ENCODE measurements at regions not wholly inside any gene's neighbourhood (a gene's known extent, or its start where the extent isn't known, plus 50 kb on each side); places are given as distances from the start of the nearest gene placed in this dataset.

GRCh38 chr7:81534996-81535395, 234.9 kb downstream of the HGF start:
- H3K4me3 ChIP-seq (replicated peaks in 1 of 3; ENCODE audit: insufficient read depth in 1 of 3, low read depth in 2 of 3, low read length in 3 of 3) = no peak overlapping the region
- no peak overlapping the region for H3K27ac ChIP-seq (ENCODE audit: extremely low read length, insufficient read depth, low read length)
- POLR2A ChIA-PET = no interaction called here
- H4K20me1 ChIP-seq (ENCODE audit: insufficient read depth, low read length) = no peaks in the 10 kb centered on the region
- CTCF ChIA-PET (ENCODE audit: low intra/inter-chr PET ratio, low total read pairs) = no interaction called here
- H2AFZ ChIP-seq (ENCODE audit: low read length) = no peak overlapping the region
- intact Hi-C loops (cut with micrococcal nuclease; ENCODE audit: unreplicated experiment) = no loop called here
- no peak for TF ChIP-seq GPN1 (CRISPR knock-in tag; IDR thresholded peaks at IDR 0.05; ENCODE audit: borderline replicate concordance)
- no peak for TF ChIP-seq ZNF138 (CRISPR knock-in tag; IDR thresholded peaks at IDR 0.05; ENCODE audit: low read depth)
- no peak for TF ChIP-seq ZNF496 (CRISPR knock-in tag; IDR thresholded peaks at IDR 0.05; ENCODE audit: insufficient replicate concordance)
- in situ Hi-C loops (cut with HindIII; ENCODE audit: extremely low pct_ligation_motif_present, low pct_unique_long_range_greater_than_20kb) = no loop called here
- H3K36me3 ChIP-seq (replicated peaks in 1 of 2; ENCODE audit: control insufficient read depth in 1 of 2, insufficient read depth in 2 of 2, low read length in 2 of 2) = no peaks in the 10 kb centered on the region
- H3K9ac ChIP-seq (ENCODE audit: insufficient read depth, low read depth, low read length) = no peak overlapping the region
- no peak for DNase-seq (ENCODE audit: low spot score)
- no peaks in the 10 kb centered on the region for H3K9me3 ChIP-seq (ENCODE audit: low read length)
- no peaks in the 10 kb centered on the region for H3K27me3 ChIP-seq (ENCODE audit: control insufficient read depth in 1 of 2, insufficient read depth in 2 of 2, low read length in 2 of 2)
- no peak for FAIRE-seq
- no peaks in the 10 kb centered on the region for H3K79me2 ChIP-seq (ENCODE audit: insufficient read depth, low read length)
- 0% methylated on average over 1 of the region's 1 CpG for whole genome bisulfite sequencing (ENCODE audit: low lambda C conversion rate)
- no TSS peak for BruUV-seq (replicated peaks)
- no peak overlapping the region for H3K4me2 ChIP-seq (ENCODE audit: low read depth, low read length)
- no peaks in the 10 kb centered on the region for H3K4me1 ChIP-seq (ENCODE audit: insufficient read depth, low read length)
- ATAC-seq = no peak

- CTCF ChIA-PET (ENCODE audit: low intra/inter-chr PET ratio, low total read pairs) = no interaction called here
- H2AFZ ChIP-seq (ENCODE audit: low read length) = no peak overlapping the region
- no peak for TF ChIP-seq ZC3H4 (CRISPR knock-in tag; IDR thresholded peaks at IDR 0.05; ENCODE audit: borderline replicate concordance)
- TF ChIP-seq JUNB (CRISPR knock-in tag; IDR thresholded peaks at IDR 0.05; ENCODE audit: borderline replicate concordance) = no peak
- no peak for TF ChIP-seq NFATC3 (CRISPR knock-in tag; IDR thresholded peaks at IDR 0.05)
- no peak for TF ChIP-seq IRF1 (CRISPR knock-in tag; IDR thresholded peaks at IDR 0.05; ENCODE audit: low read depth)
- TF ChIP-seq NFE2L2 (IDR thresholded peaks at IDR 0.05; ENCODE audit: low read length) = no peak
- TF ChIP-seq SRY (CRISPR knock-in tag; IDR thresholded peaks at IDR 0.05) = no peak
- TF ChIP-seq HES4 (CRISPR knock-in tag; IDR thresholded peaks at IDR 0.05; ENCODE audit: borderline replicate concordance) = no peak
- TF ChIP-seq ETV6 (CRISPR knock-in tag; conservative IDR thresholded peaks at IDR 0.05) = no peak
- TF ChIP-seq ZNF264 (CRISPR knock-in tag; IDR thresholded peaks at IDR 0.05) = no peak
- no peak for TF ChIP-seq ZBTB26 (CRISPR knock-in tag; IDR thresholded peaks at IDR 0.05; ENCODE audit: borderline replicate concordance)
- TF ChIP-seq ZSCAN21 (CRISPR knock-in tag; IDR thresholded peaks at IDR 0.05; ENCODE audit: borderline replicate concordance) = no peak
- TF ChIP-seq ZNF124 (CRISPR knock-in tag; IDR thresholded peaks at IDR 0.05) = no peak
- H3K4me1 ChIP-seq (ENCODE audit: insufficient read depth, low read length) = no peaks in the 10 kb centered on the region
- H3K9ac ChIP-seq (ENCODE audit: insufficient read depth, low read depth, low read length) = no peak overlapping the region
- H3K4me3 ChIP-seq (replicated peaks in 1 of 3; ENCODE audit: insufficient read depth in 1 of 3, low read depth in 2 of 3, low read length in 3 of 3) = no peak overlapping the region
- H3K27me3 ChIP-seq (ENCODE audit: control insufficient read depth in 1 of 2, insufficient read depth in 2 of 2, low read length in 2 of 2) = no peaks in the 10 kb centered on the region
- in situ Hi-C loops (cut with HindIII; ENCODE audit: extremely low pct_ligation_motif_present, low pct_unique_long_range_greater_than_20kb) (no loop called here), intact Hi-C loops (cut with micrococcal nuclease; ENCODE audit: unreplicated experiment) (no loop called here)
- DNase-seq (ENCODE audit: low spot score) (no peak), FAIRE-seq (no peak), ATAC-seq (no peak)
- no peaks in the 10 kb centered on the region for H3K9me3 ChIP-seq (ENCODE audit: low read length)
- BruUV-seq (replicated peaks) = no TSS peak
- H4K20me1 ChIP-seq (ENCODE audit: insufficient read depth, low read length) = no peaks in the 10 kb centered on the region
- WGBS (ENCODE audit: low lambda C conversion rate) = 2% methylated on average over 3 of the region's 3 CpGs
- POLR2A ChIA-PET = no interaction called here
- no peak overlapping the region for H3K4me2 ChIP-seq (ENCODE audit: low read depth, low read length)
- no peaks in the 10 kb centered on the region for H3K36me3 ChIP-seq (replicated peaks in 1 of 2; ENCODE audit: control insufficient read depth in 1 of 2, insufficient read depth in 2 of 2, low read length in 2 of 2)
- H3K27ac ChIP-seq (ENCODE audit: extremely low read length, insufficient read depth, low read length) = no peak overlapping the region
- no peaks in the 10 kb centered on the region for H3K79me2 ChIP-seq (ENCODE audit: insufficient read depth, low read length)
Observed at GRCh38 chr7:81534446-81534845, 235.4 kb downstream of the HGF start.

Data from HepG2 (cell line).